Loucy (cell line): ENCODE measurements at regions not wholly inside any gene's neighbourhood (a gene's known extent, or its start where the extent isn't known, plus 50 kb on each side); places are given as distances from the start of the nearest gene placed in this dataset.

Source experiments
- H2AFZ ChIP-seq: fragments of 200-600 bp; sonication (generic); 2 replicates; pipeline ENCODE4 v1.6.0; 2016; ENCODE audit warnings: antibody characterized with exemption, mild to moderate bottlenecking, low read length, moderate library complexity
- H3F3A ChIP-seq: fragments of 200-600 bp; 2 replicates; pipeline ENCODE4 v1.6.0; 2016; ENCODE audit warnings: antibody characterized with exemption, low read depth, mild to moderate bottlenecking
- H3K27me3 ChIP-seq: fragments of 200-600 bp; sonication (generic); 2 replicates; pipeline ENCODE4 v1.6.1; 2014; ENCODE audit warnings: low read length, mild to moderate bottlenecking; ENCODE audit not compliant: insufficient read depth, poor library complexity, severe bottlenecking
- H3K36me3 ChIP-seq: fragments of 200-600 bp; sonication (generic); 2 replicates; pipeline ENCODE4 v1.6.1; 2016; ENCODE audit warnings: low read length; ENCODE audit not compliant: insufficient read depth
- H3K4me1 ChIP-seq: fragments of 200-600 bp; sonication (generic); 2 replicates; pipeline ENCODE4 v1.5.1; 2014; ENCODE audit warnings: low read length, mild to moderate bottlenecking; ENCODE audit not compliant: insufficient read depth, poor library complexity, severe bottlenecking
- H3K4me2 ChIP-seq: fragments of 200-600 bp; sonication (generic); 2 replicates; pipeline ENCODE4 v1.6.0; 2014; ENCODE audit warnings: antibody characterized with exemption, low read length, low read depth, mild to moderate bottlenecking; ENCODE audit not compliant: poor library complexity, severe bottlenecking
- H3K4me3 ChIP-seq: fragments of 200-600 bp; sonication (generic); 2 replicates; pipeline ENCODE4 v1.5.1; 2014; ENCODE audit warnings: low read length, mild to moderate bottlenecking, mixed read lengths; ENCODE audit not compliant: poor library complexity, severe bottlenecking
- H3K79me2 ChIP-seq: fragments of 200-600 bp; sonication (generic); 2 replicates; pipeline ENCODE4 v1.6.1; 2014; ENCODE audit warnings: low read length; ENCODE audit not compliant: insufficient read depth
- H3K9ac ChIP-seq: fragments of 200-600 bp; sonication (generic); 2 replicates; pipeline ENCODE4 v1.6.0; 2014; ENCODE audit warnings: mild to moderate bottlenecking, low read depth, low read length, moderate library complexity; ENCODE audit not compliant: poor library complexity, severe bottlenecking
- H3K9me2 ChIP-seq: fragments of 200-600 bp; sonication (generic); replicated peaks from 2 replicates; pipeline ENCODE4 v1.6.1; 2016; ENCODE audit warnings: low read depth, low read length, mixed read lengths
- H3K9me3 ChIP-seq: fragments of 200-600 bp; sonication (generic); 2 replicates; pipeline ENCODE4 v1.6.1; 2014; ENCODE audit warnings: mild to moderate bottlenecking, antibody characterized with exemption, low read length, low read depth; ENCODE audit not compliant: insufficient read depth
- H4K20me1 ChIP-seq: fragments of 200-600 bp; sonication (generic); 2 replicates; pipeline ENCODE4 v1.6.0; 2014; ENCODE audit warnings: antibody characterized with exemption, low read length, mild to moderate bottlenecking; ENCODE audit not compliant: insufficient read depth, poor library complexity, severe bottlenecking
- CTCF ChIP-seq: fragments of 200-600 bp; sonication (generic); conservative IDR thresholded peaks from 2 replicates; pipeline ENCODE4 v1.5.1; 2014; ENCODE audit warnings: mild to moderate bottlenecking, antibody characterized with exemption, low read length
- EZH2phosphoT487 ChIP-seq: fragments of 200-600 bp; IDR thresholded peaks from 2 replicates; pipeline ENCODE4 v1.6.1; 2018; ENCODE audit warnings: antibody characterized with exemption, mild to moderate bottlenecking, moderate library complexity, borderline replicate concordance

GRCh38 chr14:62378057-62378456 is 615.8 kb downstream of the SNAPC1 start:
- TF ChIP-seq EZH2phosphoT487 (no peak), CTCF (no peak)
- H3K9me3 ChIP-seq = no peaks in the 10 kb centered on the region
- no peaks in the 10 kb centered on the region for H3K27me3 ChIP-seq
- H2AFZ ChIP-seq = no peak overlapping the region
- H3K4me1 ChIP-seq = no peaks in the 10 kb centered on the region
- H3F3A ChIP-seq = no peaks in the 10 kb centered on the region
- no peak overlapping the region for H3K9ac ChIP-seq
- H3K4me3 ChIP-seq = no peak overlapping the region
- H3K4me2 ChIP-seq = no peak overlapping the region
- no peaks in the 10 kb centered on the region for H3K79me2 ChIP-seq
- no peaks in the 10 kb centered on the region for H3K36me3 ChIP-seq
- no peaks in the 10 kb centered on the region for H4K20me1 ChIP-seq
- 0 out of 2 replicates have a peak, but pooled peaks cover 4% of the 10 kb centered on the region for H3K9me2 ChIP-seq

DNA sequence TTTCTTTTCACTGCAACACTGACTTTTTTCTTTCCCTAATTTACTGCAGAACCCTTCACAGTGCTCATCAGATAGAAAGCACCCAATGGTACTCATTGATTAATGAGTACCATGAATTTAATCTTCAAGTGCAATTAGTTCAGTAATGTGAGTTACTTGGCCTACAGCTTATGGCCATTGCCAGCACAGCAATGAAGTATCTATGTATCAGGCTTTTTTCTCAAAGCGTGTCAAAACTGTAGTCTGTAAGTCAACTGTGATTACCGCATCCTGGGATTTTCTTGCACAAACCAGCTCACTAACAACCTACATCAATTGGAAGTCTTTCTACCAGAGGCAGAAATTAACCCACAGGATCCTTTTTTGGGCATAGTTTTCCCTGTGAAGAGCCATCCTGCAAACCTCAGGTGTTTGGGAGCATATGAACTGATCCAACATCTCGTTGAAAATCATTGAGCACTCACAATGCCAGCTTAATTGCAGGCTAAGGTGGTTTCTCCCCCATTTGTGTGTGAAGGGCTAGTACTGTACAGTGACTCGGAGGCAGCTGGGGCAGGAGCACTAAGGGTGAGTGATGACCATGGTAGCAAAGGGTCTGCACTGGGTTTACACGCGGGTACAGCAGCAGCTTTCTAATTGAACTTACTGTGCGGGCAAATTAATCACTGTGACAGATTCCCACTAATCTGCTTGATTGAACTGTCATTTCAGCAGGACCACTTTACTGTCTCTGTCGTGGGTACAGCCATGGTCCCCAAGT is 619.3 kb downstream of the SNAPC1 start:
- H3K9me2 ChIP-seq = 0 out of 2 replicates have a peak, but pooled peaks cover 4% of the 10 kb centered on the region
- no peak overlapping the region for H3K9ac ChIP-seq
- H3K36me3 ChIP-seq = no peaks in the 10 kb centered on the region
- H3K4me1 ChIP-seq = no peaks in the 10 kb centered on the region
- no peaks in the 10 kb centered on the region for H3F3A ChIP-seq
- H2AFZ ChIP-seq = no peak overlapping the region
- no peak overlapping the region for H3K4me2 ChIP-seq
- no peak for TF ChIP-seq EZH2phosphoT487
- no peak for TF ChIP-seq CTCF
- H4K20me1 ChIP-seq = no peaks in the 10 kb centered on the region
- H3K79me2 ChIP-seq = no peaks in the 10 kb centered on the region
- H3K9me3 ChIP-seq = no peaks in the 10 kb centered on the region
- H3K27me3 ChIP-seq = no peaks in the 10 kb centered on the region
- no peak overlapping the region for H3K4me3 ChIP-seq

- H3K79me2 ChIP-seq = no peaks in the 10 kb centered on the region
- no peak for TF ChIP-seq CTCF
Observed at GRCh38 chr14:62409169-62409568, 636.1 kb downstream of the KCNH5 start.

More at GRCh38 chr14:62409169-62409568, 636.1 kb downstream of the KCNH5 start:
- H3F3A ChIP-seq = no peaks in the 10 kb centered on the region
- no peaks in the 10 kb centered on the region for H4K20me1 ChIP-seq
- no peak overlapping the region for H3K9ac ChIP-seq
- no peak overlapping the region for H3K4me2 ChIP-seq
- H3K36me3 ChIP-seq = no peaks in the 10 kb centered on the region
- H3K9me2 ChIP-seq = no peaks in the 10 kb centered on the region
- H3K4me3 ChIP-seq = no peak overlapping the region
- H3K27me3 ChIP-seq = no peaks in the 10 kb centered on the region
- no peaks in the 10 kb centered on the region for H3K9me3 ChIP-seq
- no peaks in the 10 kb centered on the region for H3K4me1 ChIP-seq
- no peak overlapping the region for H2AFZ ChIP-seq
